ENCODE measurements at regions not wholly inside any gene's neighbourhood (a gene's known extent, or its start where the extent isn't known, plus 50 kb on each side); places are given as distances from the start of the nearest gene placed in this dataset.

DNA sequence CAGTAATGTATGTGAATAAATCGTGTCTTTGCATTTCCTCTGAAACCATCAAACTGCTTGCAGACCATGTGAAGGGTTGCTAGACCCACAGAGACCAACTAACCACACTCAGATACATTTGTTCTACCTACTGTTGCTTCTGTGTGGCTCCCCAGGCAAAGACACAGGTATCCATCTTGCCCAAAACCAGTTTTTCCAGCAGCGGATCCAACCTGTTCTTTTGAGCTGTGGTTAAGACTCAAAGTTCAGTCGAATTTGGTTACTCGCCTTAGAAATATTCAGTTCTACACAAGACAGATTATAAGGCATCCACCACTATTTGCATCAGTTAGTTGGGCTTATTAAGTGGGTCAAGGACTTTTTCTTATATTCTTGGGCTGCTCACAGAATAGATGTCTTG, 276.2 kb upstream of the EPHA4 start:
- TF ChIP-seq, protein P1, sequence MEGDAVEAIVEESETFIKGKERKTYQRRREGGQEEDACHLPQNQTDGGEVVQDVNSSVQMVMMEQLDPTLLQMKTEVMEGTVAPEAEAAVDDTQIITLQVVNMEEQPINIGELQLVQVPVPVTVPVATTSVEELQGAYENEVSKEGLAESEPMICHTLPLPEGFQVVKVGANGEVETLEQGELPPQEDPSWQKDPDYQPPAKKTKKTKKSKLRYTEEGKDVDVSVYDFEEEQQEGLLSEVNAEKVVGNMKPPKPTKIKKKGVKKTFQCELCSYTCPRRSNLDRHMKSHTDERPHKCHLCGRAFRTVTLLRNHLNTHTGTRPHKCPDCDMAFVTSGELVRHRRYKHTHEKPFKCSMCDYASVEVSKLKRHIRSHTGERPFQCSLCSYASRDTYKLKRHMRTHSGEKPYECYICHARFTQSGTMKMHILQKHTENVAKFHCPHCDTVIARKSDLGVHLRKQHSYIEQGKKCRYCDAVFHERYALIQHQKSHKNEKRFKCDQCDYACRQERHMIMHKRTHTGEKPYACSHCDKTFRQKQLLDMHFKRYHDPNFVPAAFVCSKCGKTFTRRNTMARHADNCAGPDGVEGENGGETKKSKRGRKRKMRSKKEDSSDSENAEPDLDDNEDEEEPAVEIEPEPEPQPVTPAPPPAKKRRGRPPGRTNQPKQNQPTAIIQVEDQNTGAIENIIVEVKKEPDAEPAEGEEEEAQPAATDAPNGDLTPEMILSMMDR (IDR thresholded peaks at IDR 0.05) = no peak
- TF ChIP-seq POLR2A (IDR thresholded peaks at IDR 0.05) = no peak
